Parathyroid adenoma (tissue), 2 donors: ENCODE measurements at regions not wholly inside any gene's neighbourhood (a gene's known extent, or its start where the extent isn't known, plus 50 kb on each side); places are given as distances from the start of the nearest gene placed in this dataset.

Experiments used
- H2AFZ ChIP-seq: fragments of 300-600 bp; sonication (generic); one replicate; pipeline ENCODE4 v1.7.0; 2017; ENCODE audit warnings: antibody characterized with exemption, mild to moderate bottlenecking
- H3K27ac ChIP-seq: fragments of 300-600 bp; sonication (generic); one replicate; pipeline ENCODE4 v1.7.0; 2017
- H3K27me3 ChIP-seq: fragments of 300-600 bp; sonication (generic); one replicate; pipeline ENCODE4 v1.7.0; 2017; ENCODE audit warnings: low read length; ENCODE audit not compliant: control insufficient read depth, insufficient read depth
- H3K36me3 ChIP-seq: fragments of 300-600 bp; sonication (generic); one replicate; pipeline ENCODE4 v1.7.0; 2017; ENCODE audit warnings: low read length; ENCODE audit not compliant: control insufficient read depth, insufficient read depth
- H3K4me1 ChIP-seq: fragments of 300-600 bp; sonication (generic); one replicate; pipeline ENCODE4 v1.7.0; 2017; ENCODE audit warnings: control low read depth
- H3K4me2 ChIP-seq: fragments of 300-600 bp; sonication (generic); one replicate; pipeline ENCODE4 v1.7.0; 2017; ENCODE audit warnings: low read length
- H3K4me3 ChIP-seq: fragments of 300-600 bp; sonication (generic); one replicate; pipeline ENCODE4 v1.7.0; 2017; ENCODE audit warnings: low read depth, low read length
- H3K79me2 ChIP-seq: fragments of 300-600 bp; sonication (generic); one replicate; pipeline ENCODE4 v1.7.0; 2017; ENCODE audit warnings: control low read depth
- H3K9ac ChIP-seq: fragments of 300-600 bp; sonication (generic); one replicate; pipeline ENCODE4 v1.7.0; 2017; ENCODE audit warnings: mild to moderate bottlenecking
- H3K9me3 ChIP-seq: fragments of 300-600 bp; sonication (generic); one replicate; pipeline ENCODE4 v1.7.0; 2017; ENCODE audit warnings: low read length; ENCODE audit not compliant: control insufficient read depth
- CTCF ChIP-seq: fragments of 300-600 bp; sonication (generic); IDR thresholded peaks from one replicate; pipeline ENCODE4 v1.7.0; 2017; ENCODE audit warnings: antibody characterized with exemption, mild to moderate bottlenecking
- donor health status: primary hyperparathyroidism.

- no peaks in the 10 kb centered on the region for H3K4me1 ChIP-seq
- H3K9ac ChIP-seq = no peak overlapping the region
- no peaks in the 10 kb centered on the region for H3K27me3 ChIP-seq
- no peak overlapping the region for H3K4me2 ChIP-seq
- no peak overlapping the region for H3K4me3 ChIP-seq
- H3K9me3 ChIP-seq = no peaks in the 10 kb centered on the region
- H3K36me3 ChIP-seq = no peaks in the 10 kb centered on the region
- no peak overlapping the region for H2AFZ ChIP-seq
- H3K79me2 ChIP-seq = no peaks in the 10 kb centered on the region
- no peak overlapping the region for H3K27ac ChIP-seq
- no peak for TF ChIP-seq CTCF
These were observed 69.3 kb upstream of the RGMA start for GRCh38 chr15:93158097-93158900.

DNA sequence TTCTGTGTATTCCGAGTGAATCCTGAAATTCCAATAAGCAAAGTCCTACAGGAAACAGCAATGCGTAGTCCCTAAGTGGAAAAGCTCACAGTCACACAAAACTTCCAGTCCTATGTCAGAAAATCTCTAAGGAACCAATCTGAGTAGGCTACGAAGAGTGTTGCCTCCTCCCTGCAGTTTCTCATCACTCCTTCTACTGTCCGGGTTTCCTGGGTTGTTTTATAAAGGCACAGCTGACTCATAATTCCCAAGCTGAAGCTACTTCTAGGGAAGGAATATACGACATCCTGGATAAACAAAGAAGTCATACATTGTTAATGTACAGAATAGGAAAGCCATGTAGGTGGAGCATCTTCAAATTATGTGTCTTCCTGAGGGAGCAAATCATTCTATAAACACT, 65.7 kb upstream of the RGMA start:
- H3K4me2 ChIP-seq = no peak overlapping the region
- no peak for TF ChIP-seq CTCF
- H2AFZ ChIP-seq = no peak overlapping the region
- H3K4me1 ChIP-seq = no peaks in the 10 kb centered on the region
- H3K27ac ChIP-seq = no peak overlapping the region
- no peaks in the 10 kb centered on the region for H3K36me3 ChIP-seq
- no peak overlapping the region for H3K9ac ChIP-seq
- H3K79me2 ChIP-seq = no peaks in the 10 kb centered on the region
- no peaks in the 10 kb centered on the region for H3K27me3 ChIP-seq
- H3K9me3 ChIP-seq = no peaks in the 10 kb centered on the region
- H3K4me3 ChIP-seq = no peak overlapping the region

GRCh38 chr15:93152951-93153350, 63.9 kb upstream of the RGMA start:
- Histone ChIP-seq H3K36me3 (no peaks in the 10 kb centered on the region), H2AFZ (no peak overlapping the region), H3K4me1 (no peaks in the 10 kb centered on the region), H3K4me2 (no peak overlapping the region), H3K9me3 (no peaks in the 10 kb centered on the region), H3K27ac (no peak overlapping the region), H3K4me3 (no peak overlapping the region), H3K9ac (no peak overlapping the region), H3K79me2 (no peaks in the 10 kb centered on the region), H3K27me3 (no peaks in the 10 kb centered on the region)
- no peak for TF ChIP-seq CTCF

DNA sequence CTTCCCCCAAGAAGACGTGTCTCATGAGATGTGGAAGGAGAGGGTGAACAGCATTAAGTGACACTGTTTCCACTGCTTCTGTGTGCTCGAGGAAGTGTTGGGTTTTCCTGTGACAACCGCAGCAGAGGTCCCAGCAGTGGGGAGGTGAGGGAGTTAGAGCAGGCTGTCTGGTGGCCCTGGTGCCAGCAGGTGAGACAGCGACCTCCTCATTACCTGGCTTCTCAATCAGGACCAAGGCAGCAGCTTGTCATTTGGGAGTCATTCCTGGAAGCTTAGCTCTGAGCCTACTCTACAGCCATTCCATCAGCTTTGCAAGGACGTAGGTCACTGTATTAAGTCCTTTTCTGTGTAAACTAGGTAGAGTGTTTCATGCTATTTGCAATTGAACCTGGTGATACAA, 63.3 kb upstream of the RGMA start:
- Histone ChIP-seq H3K4me2 (no peak overlapping the region), H3K4me1 (no peaks in the 10 kb centered on the region), H3K79me2 (no peaks in the 10 kb centered on the region), H3K27me3 (no peaks in the 10 kb centered on the region), H3K9me3 (no peaks in the 10 kb centered on the region), H2AFZ (no peak overlapping the region), H3K4me3 (no peak overlapping the region), H3K36me3 (no peaks in the 10 kb centered on the region), H3K9ac (no peak overlapping the region), H3K27ac (no peak overlapping the region)
- TF ChIP-seq CTCF = no peak
